GM21529 (cell line): ENCODE measurements at regions not wholly inside any gene's neighbourhood (a gene's known extent, or its start where the extent isn't known, plus 50 kb on each side); places are given as distances from the start of the nearest gene placed in this dataset.

Experiments used
- ATAC-seq: cut with Tn5 transposase; IDR thresholded peaks from one replicate; pipeline ENCODE4 v1.9.1; 2021; ENCODE audit not compliant: unreplicated experiment

DNA sequence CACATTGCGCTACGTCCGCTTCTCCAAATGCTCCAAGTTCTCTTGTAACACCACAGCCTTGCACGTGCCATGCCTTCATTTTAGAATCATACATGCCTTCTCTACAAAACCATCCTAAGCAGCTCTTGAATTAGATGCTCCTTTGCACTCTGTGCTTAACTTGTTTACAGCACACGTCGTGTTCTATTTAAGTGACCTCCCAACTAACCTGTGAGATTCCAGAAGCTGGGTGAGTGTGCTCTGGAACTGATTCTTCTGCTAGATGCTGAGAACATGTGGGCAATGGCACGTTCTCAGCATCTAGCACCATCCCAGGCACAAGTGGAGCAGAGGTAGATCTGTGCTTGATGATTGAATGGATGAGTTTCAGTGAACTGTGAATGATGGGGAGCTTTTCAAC, 100.0 kb upstream of the NEDD9 start:
- no peak for ATAC-seq

DNA sequence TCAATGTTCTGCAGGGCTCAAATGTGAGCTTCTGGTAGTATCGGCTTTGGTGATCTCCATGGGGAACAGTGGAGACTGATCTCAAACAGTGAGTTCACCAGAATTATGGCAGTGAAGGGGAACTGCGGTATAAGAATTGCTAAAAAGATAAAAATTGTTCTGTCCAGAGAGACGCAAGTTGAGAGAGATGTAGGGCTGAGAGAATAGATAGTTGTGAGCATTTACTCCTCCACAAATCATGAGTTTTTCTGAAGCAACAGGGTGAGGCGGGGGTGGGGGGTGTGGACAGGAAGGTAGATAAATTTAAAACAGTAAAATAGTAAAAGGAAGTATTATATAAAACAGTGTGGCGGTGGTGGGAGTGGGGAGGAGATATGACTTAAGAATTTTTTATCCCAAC, 98.6 kb upstream of the NEDD9 start:
- no peak for ATAC-seq

DNA sequence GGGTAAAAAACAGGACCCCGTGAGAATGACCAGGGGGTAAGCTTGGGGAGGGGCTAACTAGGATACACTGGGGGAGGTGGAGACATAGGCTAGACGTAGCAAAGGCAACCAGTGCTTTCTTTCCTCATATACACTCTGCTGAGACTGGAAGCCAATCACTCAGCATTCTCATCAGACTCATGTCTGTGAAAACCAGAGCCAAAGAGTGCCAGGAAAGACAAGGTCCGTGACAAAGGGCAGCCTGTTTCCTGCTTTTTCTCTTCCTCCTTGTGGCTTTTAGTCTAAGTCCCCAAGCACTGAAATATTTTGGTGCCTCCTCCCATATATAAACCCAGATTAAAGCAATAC, 97.9 kb upstream of the NEDD9 start:
- ATAC-seq = no peak

DNA sequence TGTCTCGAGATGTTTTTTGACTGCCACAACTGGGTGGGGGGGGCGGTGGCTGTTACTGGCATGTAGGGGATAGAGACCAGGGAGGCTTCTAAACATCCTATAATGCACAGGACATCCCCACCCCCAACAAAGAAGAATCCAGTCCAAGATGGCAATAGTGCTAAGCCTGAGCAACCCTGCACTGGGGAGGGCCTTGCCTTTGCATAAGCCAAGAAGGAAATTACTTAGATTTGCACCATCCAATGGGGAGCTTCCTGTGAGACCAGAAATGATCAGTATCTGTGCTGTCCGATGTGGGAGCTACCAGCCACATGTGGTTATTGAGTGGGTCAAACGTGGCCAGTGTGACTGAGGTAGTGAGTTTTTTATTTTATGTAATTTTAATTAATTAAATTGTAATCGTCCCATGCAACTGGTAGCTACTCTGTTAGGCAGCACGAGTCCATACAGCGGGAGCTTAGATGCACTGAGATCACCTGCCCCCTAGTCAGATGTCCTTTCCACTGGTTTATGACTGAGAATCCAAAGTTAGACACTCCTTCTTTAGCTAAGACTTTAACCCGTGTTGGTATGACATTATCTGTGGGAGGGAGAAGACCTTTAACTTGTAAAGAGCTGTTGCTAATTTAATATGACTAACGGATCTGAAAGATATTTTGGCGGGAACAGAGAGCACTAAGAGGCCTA, 97.4 kb upstream of the NEDD9 start:
- ATAC-seq = no peak

DNA sequence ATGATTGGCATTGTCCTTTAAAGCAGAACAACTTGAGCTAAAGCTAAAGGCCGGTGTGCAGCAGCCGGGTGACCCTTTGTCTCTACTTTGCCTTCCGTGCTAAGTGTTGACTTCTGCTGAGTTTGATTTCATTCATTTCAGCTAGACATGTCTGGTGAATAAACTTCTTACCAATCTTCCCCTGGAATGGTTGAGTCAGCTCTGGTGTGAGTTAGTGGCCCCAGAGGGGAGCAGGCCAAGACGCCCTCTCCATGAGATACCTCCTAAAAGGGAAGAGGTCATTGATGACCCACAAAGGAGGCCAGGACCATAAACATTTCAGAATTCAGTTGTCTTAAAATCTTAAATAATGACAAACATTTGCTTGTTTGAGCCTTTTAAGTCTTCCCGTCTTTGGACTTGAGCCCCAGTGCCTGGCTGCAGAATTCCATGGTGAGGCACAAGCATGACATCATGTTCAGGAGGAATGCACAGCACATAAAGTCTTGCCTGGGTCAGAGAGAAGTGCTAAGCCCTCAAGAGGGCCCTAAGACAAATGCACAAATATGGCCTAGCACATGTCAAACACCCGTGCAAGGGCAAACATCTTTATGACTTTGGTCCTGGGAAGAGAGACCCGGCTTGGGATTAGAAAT, 96.3 kb upstream of the NEDD9 start:
- no peak for ATAC-seq

DNA sequence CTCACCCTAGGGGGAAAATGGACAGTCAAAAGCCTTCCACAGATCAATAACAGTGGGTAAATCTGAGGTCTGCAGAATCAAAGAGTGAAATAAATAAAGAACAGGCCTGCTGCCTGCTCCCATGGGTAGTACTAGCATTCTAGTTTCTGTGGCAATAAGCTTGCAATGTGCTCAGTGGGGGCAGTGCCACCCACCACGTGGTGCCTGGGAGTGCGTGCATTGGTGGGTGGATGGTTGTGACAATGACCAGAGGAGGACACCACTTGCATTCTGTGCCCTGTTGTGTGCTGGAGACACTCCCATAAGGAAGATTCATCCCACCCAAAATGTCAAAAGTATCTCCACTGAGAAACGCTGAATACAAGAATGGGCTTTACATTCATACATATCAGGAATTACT, 95.5 kb upstream of the NEDD9 start:
- no peak for ATAC-seq

DNA sequence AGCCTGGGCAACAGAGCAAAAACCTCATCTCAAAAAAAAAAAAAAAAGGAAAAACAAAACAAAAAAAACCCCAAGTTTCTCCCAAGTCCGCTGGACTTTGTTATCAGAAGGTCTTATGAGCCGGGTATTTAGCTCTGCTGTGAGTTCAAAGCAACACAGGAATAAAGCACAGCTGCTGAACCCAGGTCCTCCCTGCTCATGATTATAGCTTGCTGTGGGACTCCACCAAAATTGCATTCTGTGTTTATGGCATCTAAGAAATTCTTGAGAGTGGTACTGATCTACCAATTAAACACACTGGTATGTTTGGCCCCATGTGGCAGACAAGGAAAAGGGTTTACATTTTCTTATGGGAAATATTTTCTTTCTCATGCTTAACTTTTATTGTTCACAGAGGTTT, 93.6 kb upstream of the NEDD9 start:
- ATAC-seq = no peak

DNA sequence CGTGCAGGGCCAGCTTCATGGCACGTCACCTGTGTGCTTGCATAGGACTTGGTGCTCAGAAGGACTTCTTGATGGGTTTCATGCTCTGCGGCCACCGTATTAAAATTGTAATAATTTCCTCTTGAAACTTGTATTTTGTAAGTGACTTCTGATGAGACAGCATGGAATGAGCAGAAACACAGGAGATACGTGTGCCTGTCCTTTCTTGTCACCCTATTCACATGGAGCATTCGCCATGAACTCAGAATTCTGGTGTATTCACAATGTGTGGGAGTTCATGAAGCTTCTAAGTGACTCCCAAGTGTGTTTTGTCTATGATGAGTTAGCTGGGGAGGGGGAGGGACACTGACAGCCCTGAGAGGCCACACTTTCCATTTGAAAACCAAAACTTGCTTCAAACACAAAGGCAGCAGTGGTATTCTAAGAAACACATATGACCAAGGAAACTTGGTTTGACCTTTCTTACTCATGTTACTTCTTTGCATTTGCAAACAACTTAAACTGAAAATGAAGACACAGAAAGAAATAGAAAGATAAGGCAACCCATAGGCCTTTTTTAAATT, 92.1 kb upstream of the NEDD9 start:
- peak; percentile 86 for ATAC-seq

DNA sequence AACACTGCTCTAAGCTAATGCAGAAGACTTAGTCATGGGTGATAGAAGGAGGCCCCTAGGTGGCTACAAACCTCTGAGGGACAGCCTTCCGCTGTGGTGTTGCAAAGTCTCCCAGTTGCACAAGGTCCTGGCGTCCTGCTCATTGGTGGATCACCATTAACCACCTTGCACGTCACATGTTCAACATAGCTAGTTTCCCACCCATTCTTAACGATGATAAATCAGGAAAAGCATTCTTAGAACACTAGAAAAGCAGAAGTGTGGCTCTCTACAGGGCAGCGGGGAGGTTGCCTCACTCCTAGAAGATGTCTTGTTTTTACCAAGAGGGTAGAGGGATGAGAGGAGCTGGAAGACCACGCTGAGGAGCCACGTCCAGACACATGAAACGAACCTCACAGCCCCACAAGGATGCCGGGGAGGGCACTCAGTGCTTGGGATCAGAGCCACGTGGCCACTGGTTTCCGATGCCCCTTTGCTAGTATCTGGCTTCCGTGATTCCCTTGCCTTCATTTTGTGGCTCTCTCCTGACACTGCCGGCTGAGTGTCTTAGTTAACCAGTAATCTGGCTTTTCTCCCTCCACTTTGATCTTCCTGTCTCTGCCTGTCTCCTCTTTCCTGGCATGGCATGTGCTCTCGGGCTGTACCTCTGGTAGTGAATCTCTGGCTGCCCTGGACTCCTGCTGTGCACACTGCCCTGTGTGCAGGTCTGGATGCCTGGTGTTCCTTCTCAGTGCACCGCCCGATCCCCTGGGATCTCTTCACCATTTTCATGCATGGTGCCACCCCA, 91.4 kb upstream of the NEDD9 start:
- no peak for ATAC-seq

DNA sequence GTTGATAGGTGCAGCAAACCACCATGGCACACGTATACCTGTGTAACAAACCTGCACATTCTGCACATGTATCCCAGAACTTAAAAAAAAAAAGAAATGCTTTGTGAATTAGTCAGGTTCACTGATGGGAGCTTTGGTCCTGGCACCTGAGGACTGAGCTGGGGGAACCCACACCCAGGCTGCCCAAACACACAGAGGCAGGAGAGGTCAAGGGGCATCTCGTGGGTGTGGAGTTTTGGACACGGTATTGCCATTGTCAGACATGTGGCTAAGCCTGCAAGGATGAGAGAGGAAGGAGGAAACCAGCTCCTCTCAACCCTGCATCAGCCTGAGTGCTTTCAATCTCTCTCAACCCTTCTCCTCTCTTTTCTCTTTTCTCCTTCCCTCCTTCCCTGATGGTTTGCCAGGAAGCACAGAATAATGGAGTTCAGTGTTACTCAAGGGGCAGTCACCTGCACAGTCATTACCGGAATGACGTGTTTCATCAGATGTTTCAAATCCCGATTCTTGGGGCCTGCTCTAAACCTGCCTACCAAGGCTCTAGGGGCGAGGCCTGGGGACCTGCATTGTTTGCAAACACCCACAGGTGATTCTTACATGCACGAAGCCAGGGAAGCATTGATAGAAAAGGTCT, 89.9 kb upstream of the NEDD9 start:
- ATAC-seq = no peak

DNA sequence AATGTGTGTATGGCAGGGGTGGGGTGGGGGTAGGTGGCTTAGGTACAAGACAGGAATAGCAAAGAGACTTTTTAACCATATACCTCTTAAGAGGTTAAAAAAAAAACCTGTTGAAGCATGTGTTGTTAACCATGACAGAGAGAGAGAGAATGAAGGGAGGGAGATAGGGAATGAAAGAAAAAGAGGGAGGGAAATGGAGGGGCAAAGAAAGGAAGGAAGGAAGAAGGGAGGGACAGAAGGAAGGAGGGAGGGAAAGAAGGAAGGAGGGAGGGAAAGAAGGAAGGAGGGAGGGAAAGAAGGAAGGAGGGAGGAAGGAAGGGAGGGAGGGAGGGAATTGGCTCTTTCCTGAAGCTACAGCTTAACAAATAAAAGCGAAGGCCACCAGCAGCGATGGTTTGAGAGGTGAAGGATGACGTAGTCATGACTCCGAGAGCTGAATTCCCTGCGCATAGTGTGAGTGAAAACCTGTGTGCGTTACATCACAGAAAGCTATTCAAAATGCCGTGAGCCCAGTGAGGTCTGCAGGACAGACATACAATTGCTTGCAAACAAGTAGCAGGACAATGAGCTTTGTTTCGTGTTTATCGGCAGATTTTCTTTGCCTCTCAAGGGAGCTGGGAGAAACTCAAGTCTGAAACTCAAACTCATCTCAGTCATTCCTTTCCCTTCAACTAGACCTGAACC, 88.6 kb upstream of the NEDD9 start:
- no peak for ATAC-seq

DNA sequence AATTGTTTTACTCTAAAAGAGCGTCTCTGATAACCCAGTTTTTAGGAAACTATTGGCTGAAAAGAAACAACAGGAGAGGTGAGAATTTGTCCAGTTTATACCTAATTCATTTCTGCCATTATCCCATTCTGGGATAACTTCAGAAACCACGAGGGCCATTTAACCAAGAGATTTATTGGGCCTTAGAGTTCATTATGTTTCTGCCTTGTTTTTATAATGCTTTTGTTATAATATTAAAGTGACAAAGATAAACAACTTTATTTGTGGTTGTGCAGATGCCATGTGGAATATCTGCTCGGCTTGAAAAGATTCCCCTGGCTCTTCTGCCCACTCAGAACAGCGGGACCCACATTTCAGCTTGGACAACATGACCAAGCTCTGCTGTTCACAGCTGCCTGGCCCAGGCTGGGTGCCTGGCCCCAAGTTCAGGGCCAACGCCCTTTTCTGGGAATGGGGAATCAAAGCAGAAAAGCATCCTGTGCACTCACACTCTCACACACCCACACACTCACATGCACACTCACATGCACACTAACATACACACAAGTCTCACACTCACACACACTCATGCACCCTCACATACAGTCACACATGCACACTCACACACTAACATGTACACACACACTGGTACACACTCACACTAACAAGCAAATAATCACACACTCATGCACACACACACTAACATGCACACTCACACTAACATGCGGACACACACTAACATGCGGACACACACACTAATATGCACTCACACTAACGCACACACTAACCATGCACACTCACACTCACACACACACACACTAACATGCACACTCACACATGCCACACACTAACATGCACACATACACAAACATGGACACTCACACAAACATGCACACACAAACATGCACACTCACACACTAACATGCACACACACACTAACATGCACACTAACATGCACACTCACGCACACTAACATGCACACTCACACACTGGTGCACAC, 86.7 kb upstream of the NEDD9 start:
- ATAC-seq = no peak

DNA sequence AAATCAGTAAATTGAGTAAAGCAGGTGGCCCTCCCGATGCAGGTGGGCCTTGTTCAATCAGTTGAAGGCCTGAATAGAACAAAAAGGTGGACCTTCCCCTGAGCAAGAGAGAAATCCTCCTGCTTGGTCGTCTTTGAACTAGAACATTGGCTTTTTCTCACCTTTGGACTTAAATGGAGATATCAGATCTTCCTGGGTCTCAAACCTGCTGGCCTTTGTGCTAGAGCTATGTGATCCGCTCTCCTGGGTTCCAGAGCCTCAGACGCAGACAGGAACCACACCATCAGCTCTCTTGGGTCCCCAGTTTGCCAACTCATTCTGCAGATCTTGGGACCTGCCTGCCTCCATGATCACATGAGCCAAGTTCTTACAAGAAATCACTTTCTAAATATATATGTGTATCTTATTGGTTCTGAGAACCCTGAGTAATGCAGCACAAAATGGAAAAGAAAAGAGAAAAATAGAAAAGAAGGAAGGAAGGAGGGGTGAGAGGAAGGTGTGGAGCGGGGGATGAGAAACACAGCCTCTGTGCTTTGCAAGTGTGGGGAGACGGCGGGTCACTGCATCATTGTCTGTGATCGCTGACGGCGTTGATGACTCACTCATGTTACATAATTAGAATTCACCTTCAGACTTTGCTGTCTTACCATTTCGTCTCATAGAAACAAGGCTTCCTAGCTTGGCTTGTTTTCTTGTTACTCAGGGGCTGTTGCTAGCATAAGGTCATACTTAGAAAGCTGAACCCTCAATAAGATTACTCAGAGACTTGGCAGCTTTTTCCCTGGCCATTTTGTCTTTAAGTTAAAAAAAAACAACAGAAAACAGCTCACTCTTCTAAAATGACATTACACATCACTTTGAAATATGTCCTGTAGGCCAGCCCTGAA, 85.7 kb upstream of the NEDD9 start:
- ATAC-seq = peak; percentile 82

DNA sequence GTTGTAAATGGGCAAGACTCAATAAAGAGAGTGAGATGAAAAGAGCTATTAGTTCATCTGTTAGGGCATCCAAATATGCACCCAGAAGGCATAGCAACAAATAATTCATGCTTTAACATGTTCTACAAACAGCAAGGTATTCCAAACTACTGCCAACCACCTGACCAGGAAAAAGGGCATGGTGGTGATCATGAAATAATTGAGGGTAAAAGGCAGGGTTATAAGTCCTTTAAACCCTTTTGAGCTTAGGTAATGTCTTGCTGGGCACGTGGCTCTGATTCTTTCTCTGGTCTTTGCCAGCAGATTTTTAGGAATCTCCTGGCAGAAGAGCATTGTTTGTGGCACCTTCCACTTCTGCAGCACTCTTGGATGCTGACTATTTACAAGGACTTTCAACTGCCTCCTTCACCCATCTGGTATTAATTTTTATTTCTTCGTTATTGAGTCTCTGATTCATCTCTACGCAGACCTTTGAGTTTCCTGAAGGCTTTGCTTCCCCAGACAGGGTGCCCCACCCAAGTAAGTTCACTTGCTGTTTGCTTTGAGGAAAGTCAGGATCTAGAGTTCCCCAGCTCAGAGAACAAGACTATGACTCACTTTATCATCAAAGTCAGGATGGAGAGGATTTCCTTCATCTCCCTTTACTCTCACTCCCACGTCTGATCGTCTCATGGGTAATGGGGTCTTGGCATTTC, 83.4 kb upstream of the NEDD9 start:
- ATAC-seq = no peak

DNA sequence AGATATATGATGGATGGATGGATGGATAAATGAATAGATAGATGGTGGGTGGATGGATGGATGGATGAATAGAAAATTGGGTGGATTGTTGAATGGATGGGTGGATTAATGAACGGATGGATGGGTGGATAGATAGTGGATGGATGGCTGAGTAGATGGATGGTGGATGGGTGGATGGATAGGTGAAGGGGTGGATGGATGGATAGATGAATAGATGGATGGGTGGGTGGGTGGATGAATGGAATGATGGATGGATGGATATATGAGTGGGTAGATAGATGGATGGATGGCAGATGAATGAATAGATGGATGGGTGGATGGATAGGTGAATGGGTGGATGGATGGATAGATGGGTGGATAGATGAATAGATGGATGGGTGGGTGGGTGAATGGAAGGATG, 80.7 kb upstream of the NEDD9 start:
- ATAC-seq = no peak

DNA sequence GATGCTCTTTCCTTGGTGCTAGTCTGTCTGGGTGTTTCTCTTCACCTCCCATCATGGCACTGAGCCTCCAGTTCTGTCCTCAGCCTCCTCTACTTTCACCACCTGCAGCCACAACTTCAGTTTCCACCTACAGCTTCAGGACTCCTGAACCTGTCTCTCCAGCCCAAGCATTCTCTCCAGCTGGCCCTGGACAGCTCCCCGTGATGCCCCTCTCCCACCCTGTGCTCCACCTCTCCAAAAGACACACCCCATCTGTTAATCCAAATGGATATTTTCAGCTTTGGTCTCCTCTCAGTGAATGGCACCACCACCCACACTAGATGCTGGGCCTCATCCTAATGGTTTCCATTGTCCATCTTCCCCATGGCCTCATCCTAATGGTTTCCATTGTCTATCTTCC, 79.5 kb upstream of the NEDD9 start:
- ATAC-seq = no peak

DNA sequence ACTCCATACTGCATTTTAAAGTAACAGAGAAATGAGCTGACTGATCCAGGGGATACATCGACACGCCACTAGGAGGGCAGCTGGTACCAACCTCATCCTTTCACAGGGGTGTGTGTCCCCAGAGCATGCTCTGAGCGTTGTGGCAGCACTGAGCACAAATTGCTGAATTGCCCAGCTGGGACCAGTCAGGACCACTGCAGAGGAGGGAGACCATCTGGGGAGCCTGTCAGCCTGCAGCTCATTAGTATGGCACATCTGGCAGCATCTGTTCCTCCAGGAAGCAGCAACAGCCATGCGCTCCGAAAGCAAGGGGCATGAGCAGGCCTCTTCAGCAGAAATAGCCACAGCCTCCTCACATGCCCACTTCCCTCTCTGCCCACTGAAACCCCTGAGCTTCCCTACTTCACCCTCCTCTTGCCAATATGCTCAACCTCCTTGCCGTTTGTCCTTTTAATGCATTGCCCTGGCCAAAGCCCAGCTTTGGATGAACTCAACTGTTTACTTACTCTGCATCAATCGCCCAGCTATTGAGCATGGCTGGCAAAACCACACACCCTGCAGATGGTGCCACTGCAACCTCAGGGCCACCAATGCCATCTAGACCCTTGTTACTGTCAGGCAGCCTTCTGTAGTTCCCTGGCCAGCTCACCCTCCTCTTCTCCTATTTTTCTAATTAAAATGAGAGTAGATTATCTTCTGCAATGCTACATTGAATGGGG, 77.6 kb upstream of the NEDD9 start:
- ATAC-seq = no peak

DNA sequence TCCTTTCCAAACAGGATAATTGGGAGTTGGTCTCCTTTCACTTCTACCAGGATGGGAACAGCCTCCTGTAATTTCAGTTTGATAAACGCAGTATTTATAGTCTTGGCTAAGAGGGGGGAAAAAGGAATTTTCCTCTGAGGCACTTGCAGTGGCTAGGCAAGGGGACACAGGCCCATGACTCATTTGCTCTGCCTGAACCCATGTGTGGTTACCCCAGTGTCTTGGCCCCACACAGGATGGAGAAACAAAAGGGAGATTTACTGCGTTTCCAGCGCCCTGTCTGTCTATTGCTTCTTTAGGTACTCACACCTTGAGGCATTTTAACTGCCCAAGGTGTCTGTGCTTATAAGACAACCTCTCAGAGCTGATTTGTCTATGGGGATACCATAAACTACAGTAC, 74.8 kb upstream of the NEDD9 start:
- ATAC-seq = no peak
